ENCODE measurements at regions not wholly inside any gene's neighbourhood (a gene's known extent, or its start where the extent isn't known, plus 50 kb on each side); places are given as distances from the start of the nearest gene placed in this dataset.

GRCh38 chr20:39292193-39292736 lies 330.1 kb downstream of the DHX35 start:
- no peaks in the 10 kb centered on the region for H3K27me3 ChIP-seq
- no peak overlapping the region for H3K4me3 ChIP-seq
- intact Hi-C loops (cut with DNase I): no loop called here
- no peak for DNase-seq (ENCODE audit: extremely low spot score in 2 of 2)
- H3K27ac ChIP-seq: no peak overlapping the region
- no peak for TF ChIP-seq POLR2AphosphoS5 (IDR thresholded peaks at IDR 0.05; ENCODE audit: insufficient read depth in 1 of 2, low read depth in 1 of 2)
- TF ChIP-seq POLR2A (IDR thresholded peaks at IDR 0.05): no peak
- H3K36me3 ChIP-seq: no peaks in the 10 kb centered on the region
- peaks cover 19% of the 10 kb centered on the region for H3K4me1 ChIP-seq
- H3K9me3 ChIP-seq: no peaks in the 10 kb centered on the region

GRCh38 chr20:39291301-39291700 lies 329.2 kb downstream of the DHX35 start:
- intact Hi-C loops (cut with DNase I): no loop called here
- H3K4me3 ChIP-seq: no peak overlapping the region
- no peaks in the 10 kb centered on the region for H3K27me3 ChIP-seq
- DNase-seq (ENCODE audit: extremely low spot score in 2 of 2): no peak
- no peaks in the 10 kb centered on the region for H3K9me3 ChIP-seq
- H3K36me3 ChIP-seq: no peaks in the 10 kb centered on the region
- peak in 1 of 2 donors; percentile 68 for TF ChIP-seq POLR2AphosphoS5 (IDR thresholded peaks at IDR 0.05; ENCODE audit: insufficient read depth in 1 of 2, low read depth in 1 of 2)
- no peak for TF ChIP-seq CTCF (IDR thresholded peaks at IDR 0.05)
- H3K4me1 ChIP-seq: peaks cover 19% of the 10 kb centered on the region
- peak overlapping the region; percentile 39 for H3K27ac ChIP-seq

GRCh38 chr20:39290575-39290974 lies 328.4 kb downstream of the DHX35 start:
- TF ChIP-seq POLR2A (IDR thresholded peaks at IDR 0.05) (no peak), CTCF (IDR thresholded peaks at IDR 0.05) (no peak)
- DNase-seq (ENCODE audit: extremely low spot score in 2 of 2): no peak
- no peak overlapping the region for H3K27ac ChIP-seq

GRCh38 chr20:39289831-39290230 lies 327.7 kb downstream of the DHX35 start:
- intact Hi-C loops (cut with DNase I): no loop called here

More at GRCh38 chr20:39290575-39290974, 328.4 kb downstream of the DHX35 start:
- H3K4me1 ChIP-seq: peaks cover 19% of the 10 kb centered on the region
- H3K36me3 ChIP-seq: no peaks in the 10 kb centered on the region
- H3K27me3 ChIP-seq: no peaks in the 10 kb centered on the region
- no peak overlapping the region for H3K4me3 ChIP-seq
- intact Hi-C loops (cut with DNase I): no loop called here
- no peaks in the 10 kb centered on the region for H3K9me3 ChIP-seq

GRCh38 chr20:39289316-39289715 lies 327.2 kb downstream of the DHX35 start:
- peaks cover 19% of the 10 kb centered on the region for H3K4me1 ChIP-seq
- no peaks in the 10 kb centered on the region for H3K9me3 ChIP-seq
- no peak for DNase-seq (ENCODE audit: extremely low spot score in 2 of 2)
- intact Hi-C loops (cut with DNase I): no loop called here
- no peak overlapping the region for H3K4me3 ChIP-seq
- no peak for TF ChIP-seq POLR2AphosphoS5 (IDR thresholded peaks at IDR 0.05; ENCODE audit: insufficient read depth in 1 of 2, low read depth in 1 of 2)
- no peak for TF ChIP-seq POLR2A (IDR thresholded peaks at IDR 0.05)
- no peak for TF ChIP-seq CTCF (IDR thresholded peaks at IDR 0.05)
- no peak overlapping the region for H3K27ac ChIP-seq
- no peaks in the 10 kb centered on the region for H3K27me3 ChIP-seq
- H3K36me3 ChIP-seq: no peaks in the 10 kb centered on the region

More at GRCh38 chr20:39289831-39290230, 327.7 kb downstream of the DHX35 start:
- Histone ChIP-seq H3K4me3 (no peak overlapping the region), H3K27ac (no peak overlapping the region), H3K4me1 (peaks cover 19% of the 10 kb centered on the region), H3K27me3 (no peaks in the 10 kb centered on the region), H3K9me3 (no peaks in the 10 kb centered on the region), H3K36me3 (no peaks in the 10 kb centered on the region)
- TF ChIP-seq POLR2AphosphoS5 (IDR thresholded peaks at IDR 0.05; ENCODE audit: insufficient read depth in 1 of 2, low read depth in 1 of 2) (no peak), POLR2A (IDR thresholded peaks at IDR 0.05) (no peak), CTCF (IDR thresholded peaks at IDR 0.05) (no peak)
- DNase-seq (ENCODE audit: extremely low spot score in 2 of 2): no peak
